OCI-LY1 (cell line): ENCODE measurements at regions not wholly inside any gene's neighbourhood (a gene's known extent, or its start where the extent isn't known, plus 50 kb on each side); places are given as distances from the start of the nearest gene placed in this dataset.
"Not testable (repeated sequence)": the region's sequence is repeated elsewhere in the genome, so short reads cannot be mapped to it uniquely, and the experiment has no call there.

Experiments
- H2AFZ ChIP-seq: fragments of 200-600 bp; sonication (generic), shearing (Covaris generic); 2 replicates; pipeline ENCODE4 v1.6.0; 2014; ENCODE audit warnings: antibody characterized with exemption, mild to moderate bottlenecking, low read length
- H3F3A ChIP-seq: fragments of 200-600 bp; sonication (generic), shearing (Covaris generic); 2 replicates; pipeline ENCODE4 v1.6.0; 2014; ENCODE audit warnings: mild to moderate bottlenecking, antibody characterized with exemption, low read length, moderate library complexity; ENCODE audit not compliant: insufficient read depth
- H3K27ac ChIP-seq: fragments of 200-600 bp; sonication (generic); 2 replicates; pipeline ENCODE4 v1.5.1; 2014; ENCODE audit warnings: low read length, mixed run types, mild to moderate bottlenecking, low read depth; ENCODE audit not compliant: poor library complexity, severe bottlenecking
- H3K27me3 ChIP-seq: fragments of 200-600 bp; sonication (generic); 2 replicates; pipeline ENCODE4 v1.6.0; 2014; ENCODE audit warnings: antibody characterized with exemption, mild to moderate bottlenecking, low read length, moderate library complexity; ENCODE audit not compliant: insufficient read depth
- H3K36me3 ChIP-seq: fragments of 200-600 bp; sonication (generic); 2 replicates; pipeline ENCODE4 v1.6.1; 2014; ENCODE audit warnings: mild to moderate bottlenecking, antibody characterized with exemption, low read length, moderate library complexity, mixed read lengths; ENCODE audit not compliant: insufficient read depth
- H3K4me1 ChIP-seq: fragments of 200-600 bp; sonication (generic); 2 replicates; pipeline ENCODE4 v1.5.1; 2014; ENCODE audit warnings: mild to moderate bottlenecking, low read length, moderate library complexity; ENCODE audit not compliant: insufficient read depth, severe bottlenecking
- H3K4me2 ChIP-seq: fragments of 200-600 bp; sonication (generic), shearing (Covaris generic); 2 replicates; pipeline ENCODE4 v1.6.1; 2014; ENCODE audit warnings: low read length
- H3K4me3 ChIP-seq: fragments of 200-600 bp; sonication (generic); 2 replicates; pipeline ENCODE4 v1.5.1; 2014; ENCODE audit warnings: low read length, low read depth, mild to moderate bottlenecking, mixed read lengths; ENCODE audit not compliant: poor library complexity, severe bottlenecking
- H3K79me2 ChIP-seq: fragments of 200-600 bp; shearing (Covaris generic); 2 replicates; pipeline ENCODE4 v1.6.1; 2016; ENCODE audit warnings: mixed run types, low read length, mixed read lengths; ENCODE audit not compliant: insufficient read depth
- H3K9ac ChIP-seq: fragments of 200-600 bp; sonication (generic), shearing (Covaris generic); 2 replicates; pipeline ENCODE4 v1.6.1; 2014; ENCODE audit warnings: mild to moderate bottlenecking, low read length, mixed read lengths
- H3K9me2 ChIP-seq: fragments of 200-600 bp; sonication (generic), shearing (Covaris generic); 2 replicates; pipeline ENCODE4 v1.6.1; 2014; ENCODE audit warnings: low read depth, mild to moderate bottlenecking, low read length, mixed read lengths
- H3K9me3 ChIP-seq: fragments of 200-600 bp; shearing (Covaris generic); 2 replicates; pipeline ENCODE4 v1.6.1; 2014; ENCODE audit warnings: low read length, mixed read lengths
- H4K20me1 ChIP-seq: fragments of 200-600 bp; sonication (generic), shearing (Covaris generic); 2 replicates; pipeline ENCODE4 v1.6.0; 2016; ENCODE audit warnings: mild to moderate bottlenecking, low read length; ENCODE audit not compliant: insufficient read depth
- CTCF ChIP-seq: fragments of 200-600 bp; sonication (generic), shearing (Covaris generic); IDR thresholded peaks from 2 replicates; pipeline ENCODE4 v1.5.1; 2017; ENCODE audit warnings: mild to moderate bottlenecking, antibody characterized with exemption, low read length, moderate library complexity, mixed read lengths
- EZH2 ChIP-seq: fragments of 200-600 bp; sonication (generic), shearing (Covaris generic); IDR thresholded peaks from 2 replicates; pipeline ENCODE4 v1.8.0; 2017; ENCODE audit warnings: borderline replicate concordance, mixed run types, mild to moderate bottlenecking, antibody characterized with exemption, low read length, moderate library complexity, mixed read lengths

GRCh38 chr1:78203410-78203982 lies 157.7 kb downstream of the GIPC2 start:
- not testable (repeated sequence) for H3K36me3 ChIP-seq, H3K9me2 ChIP-seq, H3K4me3 ChIP-seq, H4K20me1 ChIP-seq, H2AFZ ChIP-seq, H3K9me3 ChIP-seq, H3K9ac ChIP-seq, H3K4me1 ChIP-seq, H3K79me2 ChIP-seq, H3K27me3 ChIP-seq, H3K27ac ChIP-seq, H3F3A ChIP-seq, H3K4me2 ChIP-seq

GRCh38 chr1:78210175-78210574 lies 164.4 kb downstream of the GIPC2 start:
- TF ChIP-seq EZH2 (no peak), CTCF (no peak)
- Histone ChIP-seq H3K36me3 (no peaks in the 10 kb centered on the region), H3K9ac (no peak overlapping the region), H3K4me1 (no peaks in the 10 kb centered on the region), H3K27me3 (no peaks in the 10 kb centered on the region), H3K4me3 (no peak overlapping the region), H3K27ac (no peak overlapping the region), H3K9me2 (no peaks in the 10 kb centered on the region), H4K20me1 (no peaks in the 10 kb centered on the region), H3K79me2 (no peaks in the 10 kb centered on the region), H3K9me3 (no peaks in the 10 kb centered on the region), H2AFZ (no peak overlapping the region), H3K4me2 (no peak overlapping the region), H3F3A (no peaks in the 10 kb centered on the region)

GRCh38 chr1:78211483-78212092 lies 165.8 kb downstream of the GIPC2 start:
- no peak overlapping the region for H3K9ac ChIP-seq
- H3K4me2 ChIP-seq: no peak overlapping the region
- no peak overlapping the region for H3K27ac ChIP-seq
- no peaks in the 10 kb centered on the region for H4K20me1 ChIP-seq
- H3K9me3 ChIP-seq: no peaks in the 10 kb centered on the region
- H2AFZ ChIP-seq: no peak overlapping the region
- no peaks in the 10 kb centered on the region for H3K4me1 ChIP-seq
- no peaks in the 10 kb centered on the region for H3K36me3 ChIP-seq
- H3F3A ChIP-seq: no peaks in the 10 kb centered on the region
- H3K9me2 ChIP-seq: no peaks in the 10 kb centered on the region
- TF ChIP-seq CTCF: no peak
- no peak for TF ChIP-seq EZH2
- H3K79me2 ChIP-seq: no peaks in the 10 kb centered on the region
- no peaks in the 10 kb centered on the region for H3K27me3 ChIP-seq
- no peak overlapping the region for H3K4me3 ChIP-seq

DNA sequence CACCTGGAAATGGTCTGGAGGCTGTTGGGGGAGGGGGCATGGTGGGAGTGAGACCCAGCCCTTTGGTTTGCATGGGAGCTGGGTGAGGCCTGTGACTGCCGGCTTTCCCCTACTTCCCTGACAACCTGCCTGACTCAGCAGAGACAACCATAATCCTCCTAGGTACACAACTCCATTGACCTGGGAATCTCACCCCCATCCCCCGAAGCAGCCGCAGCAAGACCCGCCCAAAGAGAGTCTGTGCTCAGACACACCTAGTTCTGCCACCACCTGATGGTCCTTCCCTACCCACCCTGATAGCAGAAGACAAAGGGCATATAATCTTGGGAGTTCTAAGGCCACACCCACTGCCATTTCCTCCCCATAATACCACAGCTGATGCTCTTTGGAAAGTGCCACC lies 168.6 kb downstream of the GIPC2 start:
- Histone ChIP-seq H3K9me2 (no peaks in the 10 kb centered on the region), H3K9ac (no peak overlapping the region), H3K4me2 (no peak overlapping the region), H3K9me3 (no peaks in the 10 kb centered on the region), H4K20me1 (no peaks in the 10 kb centered on the region), H3K79me2 (no peaks in the 10 kb centered on the region), H3F3A (no peaks in the 10 kb centered on the region), H3K27ac (no peak overlapping the region), H3K36me3 (no peaks in the 10 kb centered on the region), H2AFZ (no peak overlapping the region), H3K4me1 (no peaks in the 10 kb centered on the region), H3K4me3 (no peak overlapping the region), H3K27me3 (no peaks in the 10 kb centered on the region)
- TF ChIP-seq CTCF: no peak
- no peak for TF ChIP-seq EZH2
